CD4-positive, alpha-beta T cell treated with Interleukin-1 beta for 1 hour (primary cell): ENCODE measurements at regions not wholly inside any gene's neighbourhood (a gene's known extent, or its start where the extent isn't known, plus 50 kb on each side); places are given as distances from the start of the nearest gene placed in this dataset.
A peak's percentile ranks its signal among the peaks of the same experiment; 100 is the strongest.

Source experiments
- DNase-seq, 2 donors: peaks; one replicate each; pipeline ENCODE4 v3.0.0-alpha.2; 2020 to 2022

DNA sequence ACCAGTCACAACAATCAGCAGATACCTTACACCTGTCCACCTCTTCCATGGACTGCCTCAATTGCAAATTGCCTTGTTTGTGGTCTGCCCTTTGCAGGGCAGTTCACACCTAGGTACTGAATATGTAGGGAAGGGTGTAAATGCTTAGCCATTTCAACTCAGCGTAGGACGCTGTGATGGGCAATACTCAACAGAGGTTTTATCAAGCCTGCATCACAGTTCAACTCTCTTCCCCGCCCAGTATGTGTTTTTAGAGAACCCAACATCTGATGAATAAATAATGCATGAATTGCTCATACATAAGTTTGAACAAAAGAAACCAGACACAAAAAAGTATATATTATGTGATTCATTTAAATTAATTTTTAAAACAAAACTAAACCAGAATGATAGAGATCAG lies 124.4 kb downstream of the P2RY1 start:
- no peak for DNase-seq

DNA sequence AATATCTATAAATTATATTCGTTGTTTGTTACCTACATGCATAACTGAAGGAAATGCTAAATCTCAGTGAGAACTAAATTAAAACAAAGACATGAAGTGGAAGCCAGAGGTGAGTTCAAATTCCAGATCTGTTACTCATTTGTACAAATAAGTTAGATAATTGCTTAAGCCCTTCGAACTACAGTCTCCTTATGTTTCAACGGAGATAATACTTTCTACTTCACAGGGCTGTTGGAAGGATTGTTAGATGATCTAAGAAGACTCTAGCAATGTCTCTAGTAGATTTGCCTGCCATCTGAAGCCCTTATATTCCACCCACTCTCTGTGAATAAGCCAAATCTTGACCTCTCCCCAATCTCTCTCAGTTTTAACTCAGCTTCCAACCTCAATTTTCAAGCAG lies 125.8 kb downstream of the P2RY1 start:
- no peak for DNase-seq

DNA sequence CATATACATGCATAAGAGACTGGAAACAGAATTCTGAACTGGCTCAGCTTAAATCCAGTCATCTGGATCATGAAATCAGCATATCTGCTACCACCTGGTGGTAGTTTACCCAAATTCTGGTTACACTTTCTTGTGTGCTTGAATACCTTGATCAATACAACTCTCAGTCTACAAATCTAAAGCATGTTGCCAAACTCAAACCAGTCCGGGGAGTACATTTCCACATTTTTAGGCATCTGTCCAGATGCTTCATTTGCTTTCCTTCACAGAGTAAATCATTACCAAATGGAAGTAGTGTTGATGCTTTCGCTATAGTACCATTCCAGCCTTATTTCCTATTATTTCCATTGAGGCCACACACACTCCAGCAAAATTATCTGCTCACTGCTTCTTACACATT lies 126.4 kb downstream of the P2RY1 start:
- no peak for DNase-seq

DNA sequence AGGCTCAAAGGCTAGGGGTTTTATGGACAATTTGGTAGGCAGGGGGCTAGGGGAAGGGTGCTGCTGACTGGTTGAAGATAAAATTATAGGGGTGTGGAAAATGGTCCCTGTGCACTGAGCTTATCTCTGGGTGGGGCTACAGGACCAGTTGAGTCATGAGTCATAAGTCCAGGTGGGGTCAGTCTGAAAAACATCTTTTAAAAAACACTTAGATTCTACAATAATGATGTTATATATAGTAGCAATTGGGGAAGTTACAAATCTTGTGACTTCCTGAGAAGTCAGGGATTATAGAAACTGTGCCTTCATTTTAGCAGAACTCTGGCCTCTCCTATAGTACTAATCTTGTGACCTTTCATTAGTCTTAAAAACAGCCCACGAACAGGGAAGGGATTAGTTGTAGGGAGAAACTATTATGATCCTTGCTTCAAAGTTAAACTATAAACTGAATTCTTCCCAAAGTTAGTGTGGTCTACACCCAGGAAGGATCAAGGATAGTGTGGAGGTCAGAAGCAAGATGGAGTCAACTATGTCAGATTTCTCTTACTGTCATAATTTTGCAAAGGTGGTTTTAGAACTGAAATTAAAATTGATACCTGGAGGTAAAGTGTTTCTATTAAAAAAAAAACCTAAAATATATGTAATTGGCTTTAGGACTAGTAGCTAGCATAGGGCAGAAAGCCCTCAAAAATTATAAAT lies 130.1 kb downstream of the P2RY1 start:
- no peak for DNase-seq

DNA sequence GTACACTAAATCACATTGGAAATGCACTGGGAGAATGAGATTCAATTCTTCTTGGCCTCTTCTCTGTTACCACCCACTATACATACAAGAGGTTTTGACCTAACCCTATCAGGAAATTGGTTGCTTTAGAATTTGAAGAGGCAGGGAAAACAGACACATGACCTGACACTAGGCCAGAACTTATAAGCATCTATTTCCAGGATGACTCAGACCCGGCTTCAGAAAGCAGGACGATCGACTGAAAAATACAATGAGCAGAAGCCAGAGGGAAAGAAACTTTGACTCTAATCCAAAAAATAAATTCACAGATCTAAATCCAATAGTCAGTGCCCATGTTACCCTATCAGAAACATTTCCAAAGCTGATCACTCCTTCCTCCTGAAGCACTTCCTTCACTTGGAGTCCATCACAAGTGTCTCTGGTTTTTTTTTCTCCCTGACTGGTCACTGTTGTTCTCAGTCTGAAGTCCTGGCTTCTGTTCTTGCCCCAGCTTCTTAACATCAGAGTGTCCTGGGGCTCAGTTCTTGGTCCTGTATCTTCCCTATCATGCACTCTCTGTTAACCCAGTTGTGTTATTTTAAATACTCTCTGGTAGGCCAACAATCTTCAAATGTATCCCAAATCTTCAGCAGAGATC lies 133.6 kb downstream of the P2RY1 start:
- no peak for DNase-seq

DNA sequence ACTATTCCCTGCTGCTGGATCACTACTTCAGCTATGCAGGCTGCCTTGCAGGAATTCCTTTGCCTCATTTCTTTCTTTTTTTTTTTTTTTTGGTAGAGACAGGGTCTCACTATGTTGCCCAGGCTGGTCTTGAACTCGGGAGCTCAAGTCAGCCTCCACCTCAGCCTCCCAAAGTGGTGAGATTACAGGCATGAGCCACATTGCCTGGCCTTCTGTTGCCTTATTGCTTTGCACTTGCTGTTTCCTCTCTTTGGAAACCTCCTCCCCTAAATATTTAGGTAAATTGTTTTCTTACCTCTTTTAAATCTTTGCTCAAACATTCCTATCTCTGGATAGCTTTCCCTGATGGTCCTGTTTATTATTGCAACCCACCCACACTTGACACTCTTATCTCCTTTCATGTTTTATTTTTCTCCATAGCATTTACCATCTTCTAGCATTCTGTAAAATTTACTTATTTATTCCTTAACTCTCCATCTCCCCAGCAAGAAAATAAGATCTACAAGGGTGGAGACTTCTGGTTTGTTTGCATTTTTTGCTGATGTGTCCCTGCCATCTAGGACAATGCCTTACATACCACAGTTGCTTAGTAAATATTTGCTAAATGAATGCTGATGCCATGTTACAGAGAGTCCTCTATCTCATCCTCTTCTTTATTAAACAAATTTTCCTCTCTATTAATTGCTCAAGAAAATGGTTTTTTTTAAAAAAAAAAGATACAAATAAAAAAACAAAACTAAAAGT lies 134.8 kb downstream of the P2RY1 start:
- DNase-seq, result no peak

DNA sequence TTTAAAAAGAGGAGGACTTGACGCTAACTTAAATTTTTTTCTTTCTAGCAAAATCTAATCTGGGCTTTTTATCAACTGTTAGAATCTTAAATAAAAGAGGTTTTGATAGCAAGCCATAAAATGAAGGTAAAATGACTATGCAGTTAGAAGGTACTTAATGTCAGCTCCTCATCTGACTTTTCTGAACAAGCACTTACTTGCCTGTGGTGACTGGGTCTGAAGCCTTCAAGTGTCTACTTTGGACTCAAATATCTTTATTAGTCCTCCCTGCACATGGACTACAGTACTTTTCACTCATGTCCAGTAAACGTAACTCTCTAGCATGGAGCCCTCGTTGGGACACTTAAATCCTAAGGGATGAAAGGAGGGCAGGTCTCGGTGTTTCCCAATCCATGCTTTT lies 135.9 kb downstream of the P2RY1 start:
- DNase-seq, result no peak

DNA sequence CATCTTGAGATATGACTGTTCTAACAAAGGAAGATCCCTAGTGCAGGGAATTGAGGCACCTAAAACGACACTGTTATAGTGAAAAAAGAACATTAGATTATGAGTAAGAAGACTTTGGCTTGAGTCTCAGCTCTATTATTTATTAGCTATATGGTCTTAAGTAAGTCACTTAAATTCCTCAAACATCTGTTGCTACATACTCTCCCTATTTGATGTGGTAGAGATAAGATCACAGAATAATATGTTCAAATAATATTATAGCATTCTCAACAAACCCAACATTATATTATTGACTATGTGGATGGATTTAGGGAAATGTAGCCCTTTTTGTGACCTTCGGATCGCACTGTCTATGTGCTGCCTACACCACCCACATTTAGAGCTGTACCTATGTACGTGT lies 136.9 kb downstream of the P2RY1 start:
- DNase-seq, result no peak

DNA sequence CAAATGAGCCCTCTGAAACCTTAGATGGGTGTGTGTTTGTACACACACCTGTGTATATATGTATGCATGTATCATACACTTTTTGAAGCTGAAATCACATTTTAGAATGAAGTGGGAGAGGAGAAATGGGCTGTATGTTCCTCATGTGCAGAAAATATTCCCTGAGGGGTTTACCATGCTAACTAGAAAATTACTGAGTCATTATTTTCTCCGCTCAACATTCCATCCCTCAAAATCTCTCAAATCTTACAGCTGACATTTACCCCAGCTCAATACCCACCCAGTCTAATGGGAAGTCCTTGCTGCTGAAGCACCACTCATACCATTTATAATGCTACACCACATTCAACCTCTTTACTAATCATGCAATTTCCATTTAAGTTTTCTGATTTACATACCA lies 138.6 kb downstream of the P2RY1 start:
- DNase-seq, result no peak

DNA sequence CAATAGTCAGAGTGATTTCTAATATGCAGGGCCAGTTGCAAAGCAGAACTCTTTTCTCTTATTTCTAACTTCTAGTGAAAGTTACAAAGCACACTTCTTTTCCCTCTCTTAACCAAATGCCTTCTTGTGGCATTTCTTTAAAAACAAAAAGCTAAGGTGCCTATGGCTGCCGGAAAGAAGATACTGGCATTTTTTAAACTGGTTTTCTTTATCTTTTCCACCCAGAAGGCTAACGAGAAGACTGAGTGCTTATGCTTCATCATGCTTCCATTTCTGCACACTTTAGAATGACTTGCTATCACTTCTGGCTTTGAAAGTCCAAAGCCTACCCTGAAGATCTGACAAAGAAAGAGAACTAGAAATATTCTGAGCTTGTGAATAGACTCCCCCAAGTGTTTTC lies 141.3 kb downstream of the P2RY1 start:
- DNase-seq, result no peak

DNA sequence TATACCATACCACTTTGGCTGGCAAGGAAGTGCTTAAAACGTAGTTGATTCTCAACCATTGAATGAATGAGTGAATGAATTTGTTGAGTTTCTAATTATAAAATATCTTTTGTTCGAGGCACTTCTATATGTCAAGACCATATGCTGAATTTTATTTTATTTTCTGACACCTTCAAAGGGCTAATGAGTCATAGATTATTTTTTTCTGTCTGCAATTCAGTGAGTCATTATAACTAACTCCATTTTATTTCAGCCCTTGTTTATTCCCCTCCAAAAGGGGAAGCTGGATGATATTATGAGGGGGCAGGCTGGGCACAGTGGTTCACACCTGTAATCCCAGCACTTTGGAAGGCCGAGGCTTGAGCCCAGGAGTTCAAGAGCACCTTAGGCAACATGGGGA lies 142.4 kb downstream of the P2RY1 start:
- DNase-seq, result no peak

DNA sequence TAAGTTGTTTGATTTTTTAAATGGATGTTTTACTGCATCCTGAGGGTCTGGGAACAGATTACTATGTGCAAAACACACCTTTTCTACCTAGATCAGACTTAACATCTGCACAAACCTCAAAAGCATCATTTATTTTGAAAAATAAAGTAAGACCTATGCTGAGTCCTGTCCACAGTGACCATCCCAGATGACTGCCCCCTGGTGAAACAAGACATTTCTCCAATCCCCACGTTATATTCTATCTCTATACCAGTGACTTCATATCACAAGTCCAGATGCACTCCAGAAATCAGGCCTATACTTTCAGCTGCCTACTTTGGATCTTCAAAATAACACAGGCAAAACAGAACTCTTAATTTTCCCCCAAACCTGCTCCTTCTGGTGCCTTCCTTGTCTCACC lies 143.2 kb downstream of the P2RY1 start:
- DNase-seq, result no peak

DNA sequence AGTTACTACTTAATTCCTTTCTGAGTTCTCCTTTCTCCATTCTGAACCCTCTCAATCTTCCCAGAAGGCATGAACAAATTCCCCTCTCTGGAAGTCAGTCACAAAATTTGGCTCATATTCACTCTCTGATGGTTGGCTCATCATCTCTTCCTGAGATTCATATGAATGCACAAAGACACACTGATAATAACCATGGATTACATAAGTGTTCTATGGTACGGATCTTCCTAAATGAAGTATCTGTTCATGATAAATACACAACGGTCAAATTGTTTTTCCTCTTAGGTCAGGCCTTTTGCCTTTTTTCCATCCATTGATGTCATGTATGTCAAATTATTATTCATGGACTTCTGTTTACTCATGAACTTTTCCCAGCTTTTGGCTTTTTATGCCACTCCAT lies 162.6 kb downstream of the P2RY1 start:
- no peak for DNase-seq

DNA sequence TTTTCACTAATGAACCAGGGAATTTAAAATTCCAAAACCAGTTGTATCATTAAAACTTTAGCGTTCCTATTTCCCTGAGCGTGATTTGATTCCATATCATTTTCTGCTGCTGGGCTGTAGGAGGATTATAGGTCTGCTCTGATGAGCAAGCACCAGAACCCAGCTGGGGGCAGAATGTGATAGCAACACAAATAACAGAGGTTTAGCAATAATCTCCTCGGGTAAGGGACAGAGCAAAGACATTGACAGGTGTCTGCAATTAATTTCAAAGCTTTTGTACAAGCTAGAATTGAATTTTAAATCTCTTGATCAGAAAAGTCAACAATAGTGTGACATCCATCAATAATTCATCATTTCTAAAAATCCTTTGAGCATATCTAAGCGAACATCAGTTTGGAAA lies 163.4 kb upstream of the RAP2B start:
- DNase-seq, result no peak

DNA sequence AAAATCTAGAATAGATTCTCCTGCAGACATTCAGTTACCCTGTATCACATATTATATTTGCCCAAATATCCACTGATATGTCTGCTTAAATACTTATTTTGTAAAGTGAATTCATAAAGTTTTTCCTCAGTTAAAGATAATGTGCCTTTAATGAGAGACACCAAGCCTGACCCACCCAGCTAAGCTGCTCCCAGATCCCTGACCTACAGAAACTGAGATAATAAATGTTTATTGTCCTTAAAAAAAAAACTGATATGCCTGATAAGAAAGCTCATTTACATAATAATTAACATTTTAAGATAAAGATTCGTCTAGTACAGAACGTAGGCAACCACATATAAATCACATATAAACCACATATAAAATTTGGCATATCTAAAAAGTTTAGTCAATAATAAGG lies 161.7 kb upstream of the RAP2B start:
- no peak for DNase-seq

DNA sequence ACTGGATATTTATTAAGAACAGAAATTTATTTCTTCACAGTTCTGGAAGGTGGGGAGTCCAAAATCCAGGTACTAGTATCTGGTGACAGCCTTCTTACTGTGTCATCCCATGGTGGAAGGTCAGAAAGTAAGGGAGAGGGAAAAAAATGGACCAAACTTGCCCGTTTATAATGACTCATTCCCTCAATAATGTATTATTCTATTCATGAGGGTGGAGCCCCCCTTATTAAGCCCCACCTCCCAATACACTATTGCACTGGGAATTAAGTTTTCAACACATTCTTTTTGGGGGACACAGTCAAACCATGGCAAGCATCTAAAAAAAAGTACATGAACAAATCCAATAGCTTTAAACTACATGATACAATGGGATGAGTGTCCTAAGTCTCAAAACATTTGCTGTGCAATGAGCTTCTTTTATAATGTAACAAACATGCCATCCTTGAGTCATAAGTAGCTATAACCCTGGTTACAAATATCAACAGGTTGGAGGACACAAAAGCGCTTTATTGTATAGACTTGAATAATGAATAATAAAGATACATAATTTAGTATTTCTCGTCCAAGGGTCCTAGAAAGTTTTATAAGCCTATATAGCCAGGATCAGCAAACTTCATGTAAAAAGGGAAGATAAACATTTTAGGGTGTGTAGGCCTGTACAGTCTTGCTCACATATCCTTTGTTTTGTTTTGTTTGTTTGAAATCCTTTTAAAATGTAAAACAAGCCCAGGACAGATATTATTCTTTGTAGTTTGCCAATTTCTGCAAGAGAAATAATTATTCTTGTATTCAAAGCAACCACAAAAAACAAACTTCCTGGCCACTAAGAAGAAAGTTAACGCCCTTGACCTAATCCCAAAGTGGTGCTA lies 160.6 kb upstream of the RAP2B start:
- no peak for DNase-seq

DNA sequence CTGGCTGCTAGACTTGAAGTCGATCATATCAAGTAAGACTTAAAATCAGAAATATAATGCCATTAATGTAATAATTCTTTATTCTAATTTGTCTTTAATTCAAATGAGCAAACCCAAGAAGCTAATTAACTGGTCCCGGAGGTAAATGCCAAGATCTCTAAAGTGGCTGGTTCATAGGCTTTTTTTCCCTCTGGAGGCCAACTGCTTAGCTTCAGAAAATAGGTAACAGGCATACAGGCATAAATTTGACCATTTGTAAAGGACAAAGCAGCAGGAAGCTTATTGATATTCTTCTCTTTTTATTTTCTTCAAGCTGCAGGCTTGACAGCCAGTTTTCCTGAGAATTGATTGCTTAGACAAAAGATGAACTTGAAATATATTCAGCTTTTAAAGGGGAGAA lies 158.6 kb upstream of the RAP2B start:
- DNase-seq, result no peak

DNA sequence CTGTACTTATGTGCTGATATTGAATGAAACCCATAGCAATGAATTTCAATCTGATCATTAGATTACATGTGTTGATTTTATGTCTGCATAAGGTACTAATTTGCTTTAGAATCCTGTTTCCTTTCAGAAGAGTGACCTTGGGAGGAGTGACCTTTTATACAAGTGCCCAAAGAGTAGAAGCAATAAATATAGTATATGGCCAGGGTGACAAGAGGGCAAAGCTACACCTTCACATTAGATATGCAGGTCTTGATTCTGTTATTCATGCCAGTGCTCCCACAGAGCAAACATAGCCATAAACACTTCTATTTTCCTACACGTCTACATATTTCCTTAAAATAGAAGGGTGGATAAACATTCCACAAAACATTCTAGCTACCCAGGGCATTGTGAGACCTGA lies 158.2 kb upstream of the RAP2B start:
- no peak for DNase-seq

DNA sequence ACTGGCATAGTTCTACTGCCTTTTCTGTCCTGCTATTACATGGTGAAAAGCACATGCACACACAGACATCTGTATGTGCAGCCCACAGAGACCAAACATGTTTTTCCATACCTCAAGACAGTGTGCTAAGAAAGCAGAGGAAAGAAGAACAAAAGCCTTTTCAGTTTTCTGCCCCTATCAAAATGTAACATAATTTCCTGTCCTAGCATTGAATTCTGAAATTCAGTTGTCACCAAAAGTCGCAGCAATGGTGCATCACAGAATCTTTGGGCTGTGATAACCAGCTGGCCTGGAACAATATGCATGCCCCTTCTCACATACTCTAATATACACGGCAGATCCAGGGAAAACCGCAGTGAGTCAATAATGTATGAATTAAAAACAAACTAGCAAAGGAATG lies 153.8 kb upstream of the RAP2B start:
- no peak for DNase-seq

DNA sequence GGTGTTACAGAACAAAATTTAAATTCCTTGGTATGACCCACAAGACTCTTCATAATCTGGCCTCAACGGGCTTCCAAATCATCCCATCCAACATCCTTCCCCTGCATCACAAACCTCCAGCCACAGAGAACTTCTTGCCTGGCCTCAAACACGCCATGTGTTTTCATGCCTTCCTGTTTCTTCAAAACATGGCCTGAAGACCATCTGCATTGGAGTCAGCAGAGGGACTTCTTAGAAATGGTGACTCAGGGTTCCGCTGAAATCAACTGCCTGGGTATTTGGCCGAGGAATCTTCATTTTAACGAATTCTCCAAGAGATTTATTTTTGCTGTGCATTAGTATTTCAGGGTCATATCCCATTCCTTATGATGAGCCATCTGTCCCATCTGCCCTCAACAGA lies 138.1 kb upstream of the RAP2B start:
- DNase-seq, result no peak

DNA sequence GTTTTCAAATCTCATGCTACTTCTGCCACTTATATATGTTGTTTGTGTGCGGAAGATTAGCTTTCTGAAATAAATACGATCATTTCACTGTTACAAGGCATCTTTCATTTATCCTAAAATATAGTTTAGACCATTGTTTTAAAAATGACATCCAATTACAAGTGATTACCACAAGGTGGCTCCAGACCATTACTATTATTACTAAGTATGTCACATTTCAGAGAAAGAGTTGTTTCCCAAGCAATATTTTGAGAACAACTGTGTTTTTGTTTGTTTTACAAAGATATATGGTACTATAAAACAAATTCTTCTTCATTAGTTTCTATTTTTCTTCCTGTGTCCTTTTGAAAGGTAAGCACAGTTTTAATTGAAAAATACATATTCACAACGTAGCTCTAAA lies 136.0 kb upstream of the RAP2B start:
- peak in 1 of 2 donors; percentile 32 for DNase-seq

DNA sequence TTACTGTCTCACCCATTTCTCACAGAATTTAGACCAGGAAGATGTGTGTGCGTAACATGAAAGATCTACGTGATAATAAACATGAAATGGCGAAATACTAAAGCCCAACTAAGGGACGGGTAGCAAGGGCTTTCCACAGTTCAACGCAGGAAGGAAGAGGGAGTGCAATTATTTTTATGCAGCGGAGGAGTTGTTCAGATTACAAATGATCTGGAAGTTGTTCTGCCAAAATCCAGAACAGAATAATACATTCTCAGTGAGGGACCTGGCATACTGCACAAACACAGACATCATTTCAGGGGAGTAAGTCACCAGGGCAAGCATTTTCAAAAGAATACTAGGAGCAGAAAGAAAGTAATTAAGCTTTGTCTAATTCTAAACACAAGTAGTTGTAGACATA lies 133.6 kb upstream of the RAP2B start:
- no peak for DNase-seq

DNA sequence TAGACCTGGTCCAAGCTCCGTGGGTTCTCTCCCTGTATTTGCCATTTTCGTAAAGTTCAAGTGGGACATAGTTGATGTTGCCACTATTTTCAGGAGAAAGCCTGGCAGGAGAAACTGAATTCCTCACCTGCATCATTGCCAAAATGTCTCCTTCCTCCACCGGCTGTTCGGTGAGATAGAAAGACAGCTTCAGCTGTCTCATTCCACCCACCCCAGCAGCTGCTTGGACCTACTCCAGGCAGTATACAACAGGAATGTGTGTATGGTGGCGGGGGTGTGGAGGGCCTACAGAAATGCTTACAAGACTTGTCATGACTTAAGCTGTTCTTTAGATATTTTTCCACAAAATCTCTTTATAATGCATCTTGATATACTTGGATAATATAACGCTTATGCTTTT lies 132.7 kb upstream of the RAP2B start:
- no peak for DNase-seq

DNA sequence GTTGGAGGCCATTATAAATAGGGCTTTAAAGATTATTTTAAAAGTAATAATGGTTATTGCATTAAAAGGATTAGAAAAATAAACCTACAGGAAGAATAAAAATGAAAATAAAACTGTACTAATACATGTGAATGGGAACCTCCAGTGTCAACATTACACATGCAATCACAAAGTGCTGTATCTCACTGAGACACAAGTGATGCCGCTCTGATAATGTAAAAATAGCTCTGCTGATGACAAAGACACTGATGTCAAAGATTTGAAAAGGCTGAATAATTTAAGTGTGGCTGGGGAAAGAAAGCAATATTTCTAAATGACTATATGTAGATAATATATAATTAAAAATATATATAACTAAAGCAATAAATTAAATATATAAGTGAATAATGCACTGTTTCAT lies 129.1 kb upstream of the RAP2B start:
- DNase-seq, result no peak
